ENCODE measurements at regions not wholly inside any gene's neighbourhood (a gene's known extent, or its start where the extent isn't known, plus 50 kb on each side); places are given as distances from the start of the nearest gene placed in this dataset.
"Not testable (repeated sequence)": the region's sequence is repeated elsewhere in the genome, so short reads cannot be mapped to it uniquely, and the experiment has no call there.

DNA sequence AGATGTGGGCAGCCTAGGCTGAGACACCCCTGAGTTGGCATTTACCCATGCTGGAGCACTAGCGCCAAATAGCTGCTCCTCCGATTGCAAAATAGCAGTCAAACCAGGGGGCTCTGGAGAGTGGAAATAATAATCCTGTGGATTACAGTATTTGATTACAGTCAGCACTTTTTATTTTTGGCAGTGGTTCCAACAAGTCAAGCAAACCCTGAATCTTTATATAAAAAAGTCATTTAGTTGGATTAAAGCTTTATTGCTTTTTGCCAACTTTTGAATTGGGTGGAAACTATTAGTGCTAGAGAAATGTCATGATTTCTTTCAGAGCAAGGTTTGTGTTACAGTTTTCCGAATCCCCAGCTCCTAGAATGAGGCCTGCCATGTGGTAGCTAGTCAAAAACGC is 99.3 kb upstream of the FAM20A start:
- no peak for DNase-seq

DNA sequence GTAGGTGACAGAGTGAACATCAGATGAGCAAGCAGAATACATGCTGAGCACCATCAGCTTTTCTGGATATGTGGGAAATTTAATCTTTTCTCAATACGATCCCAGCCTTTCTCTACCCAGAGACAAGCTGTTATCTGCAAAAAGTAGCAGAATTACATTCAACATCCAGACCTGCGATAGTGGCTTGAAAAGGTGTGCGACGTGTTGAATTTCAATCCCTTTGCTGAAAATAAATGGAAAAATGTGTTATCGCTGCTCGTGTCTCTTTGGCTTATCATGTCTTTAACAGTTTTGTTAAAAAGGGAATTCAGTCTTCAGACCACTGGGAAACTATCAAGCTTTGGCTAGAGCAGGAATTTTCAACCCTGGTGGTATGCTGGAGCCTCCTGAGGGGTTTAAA is 98.8 kb upstream of the FAM20A start:
- no peak for DNase-seq

DNA sequence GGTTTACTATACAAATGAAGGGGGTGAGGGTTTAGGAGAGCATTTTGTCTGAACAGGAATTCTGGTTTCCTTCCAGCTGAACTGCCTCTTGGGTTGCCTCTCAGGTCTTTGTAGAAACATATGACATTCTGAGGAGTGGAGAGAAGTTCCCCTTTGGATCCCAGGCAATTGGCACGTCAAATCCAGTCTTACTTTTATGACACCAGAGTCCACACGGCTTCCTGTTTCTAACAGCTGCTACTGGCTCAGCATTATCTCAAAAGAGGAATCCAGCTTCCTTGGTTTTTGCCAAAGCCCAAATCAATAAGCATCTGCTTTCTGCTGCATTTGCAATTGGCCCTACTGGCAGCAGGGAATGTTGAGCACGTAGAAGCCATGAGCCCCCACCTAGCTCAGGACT is 97.6 kb upstream of the FAM20A start:
- no peak for DNase-seq

DNA sequence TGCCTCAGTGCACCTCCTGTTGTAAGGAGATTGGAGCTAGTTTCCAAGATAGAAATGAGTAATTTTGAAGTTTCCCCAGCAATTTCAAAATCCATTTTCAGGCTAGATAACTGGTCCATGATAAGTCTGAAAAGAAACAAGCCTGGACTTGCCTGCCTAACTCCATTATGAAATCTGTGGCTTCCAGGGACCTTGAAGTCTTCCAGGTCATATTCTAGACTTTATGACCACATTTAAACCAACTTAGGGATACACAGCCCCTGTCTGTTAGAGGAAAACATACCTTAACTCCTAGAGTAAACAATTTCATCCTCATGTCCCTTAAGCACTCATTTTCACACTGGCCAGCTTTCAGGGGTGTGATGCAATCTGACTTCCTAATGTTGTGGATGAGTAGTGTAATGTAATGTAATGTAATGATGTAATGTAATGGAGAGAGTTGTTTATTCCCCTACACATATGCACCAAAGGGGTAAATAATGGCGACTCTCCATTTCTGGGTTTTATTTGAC is 96.7 kb upstream of the FAM20A start:
- no peak for DNase-seq

DNA sequence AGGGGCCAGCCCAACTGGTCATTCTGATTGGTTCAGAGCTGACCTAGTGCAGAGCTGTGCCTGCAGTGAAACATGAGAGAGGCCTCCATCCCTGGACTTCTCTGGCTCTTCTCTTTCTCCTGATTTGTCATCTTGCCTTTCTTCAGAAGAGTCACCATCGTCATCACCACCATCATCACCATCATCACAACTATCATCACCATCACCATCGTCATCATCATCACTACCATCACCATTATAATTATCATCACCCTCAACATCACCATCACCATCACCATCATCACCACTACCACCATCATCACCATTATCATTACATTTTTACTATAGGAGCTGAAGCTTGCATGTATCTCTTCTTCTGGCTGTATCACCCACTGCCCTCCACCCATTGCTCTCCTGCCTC is 94.5 kb upstream of the FAM20A start:
- no peak for DNase-seq

DNA sequence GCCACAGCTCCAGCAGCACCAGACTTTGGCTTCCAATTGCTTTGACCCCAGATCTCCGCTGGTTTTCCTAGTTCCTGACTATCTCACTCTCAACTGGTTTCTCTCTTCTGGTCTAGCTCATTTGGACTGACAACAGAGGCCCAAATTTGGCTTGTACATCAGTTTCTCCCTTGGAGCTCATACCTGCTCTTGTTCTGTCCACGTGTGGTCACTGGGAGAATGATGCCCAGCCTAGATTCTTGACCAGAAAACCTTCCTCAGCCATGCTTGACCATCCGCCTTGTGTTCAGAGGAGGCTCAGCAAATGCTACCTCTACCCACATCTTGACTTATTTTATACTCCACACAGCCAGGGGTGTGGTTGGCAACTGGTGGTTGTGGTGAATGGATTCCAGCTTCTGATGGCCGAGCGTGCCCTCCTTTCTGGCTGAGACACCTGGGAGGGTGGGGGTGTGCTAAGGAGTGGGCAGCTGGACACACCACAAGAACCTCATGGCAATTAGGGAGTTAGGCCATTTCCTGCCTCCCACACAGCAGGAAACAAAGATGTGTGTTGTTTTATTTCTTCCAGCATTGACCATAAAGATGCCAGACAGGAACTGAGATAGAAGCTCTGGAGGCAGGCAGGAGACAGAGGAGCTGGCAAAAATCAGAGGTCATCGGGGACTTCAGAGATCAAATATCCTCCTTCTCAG is 93.8 kb upstream of the FAM20A start:
- DNase-seq = no peak

DNA sequence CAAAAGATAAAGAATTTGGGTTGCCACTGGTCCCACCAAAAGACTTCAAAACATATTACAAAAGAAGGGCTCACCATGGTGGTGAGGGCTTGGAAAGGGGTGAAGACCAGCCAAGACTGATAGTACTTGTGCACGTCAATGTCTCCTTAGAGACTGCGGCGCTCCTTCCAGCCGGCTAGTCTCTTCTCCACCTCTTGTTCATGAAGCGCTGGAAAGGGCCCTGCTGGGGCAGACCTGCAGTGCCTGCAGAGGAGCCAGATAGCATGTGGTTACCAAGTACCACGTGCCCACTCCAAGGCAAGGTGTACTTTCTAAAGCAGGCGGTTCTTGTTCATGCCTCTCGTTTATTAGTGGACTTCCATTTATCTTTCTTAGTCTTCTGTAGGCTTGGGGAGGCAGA is 92.7 kb upstream of the FAM20A start:
- no peak for DNase-seq

DNA sequence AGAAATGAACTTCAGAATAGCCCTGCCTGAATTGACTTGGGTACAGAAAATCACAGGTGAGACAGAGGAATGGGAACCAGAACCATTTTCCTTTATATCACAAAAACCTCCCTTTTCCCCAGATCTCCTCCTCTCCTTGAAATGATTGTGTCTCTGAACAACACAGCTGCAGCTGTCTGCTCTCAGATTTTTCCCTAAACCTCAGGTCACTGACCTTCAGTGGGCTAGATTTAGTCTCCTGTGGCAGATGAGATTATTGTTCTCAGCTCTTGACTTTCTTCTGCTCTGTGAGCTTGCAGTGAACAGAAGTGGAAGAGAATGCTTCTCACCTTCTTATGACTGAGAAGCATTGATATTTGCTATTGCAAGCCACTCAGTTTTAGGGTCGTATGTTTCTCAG is 92.3 kb upstream of the FAM20A start:
- DNase-seq = no peak

DNA sequence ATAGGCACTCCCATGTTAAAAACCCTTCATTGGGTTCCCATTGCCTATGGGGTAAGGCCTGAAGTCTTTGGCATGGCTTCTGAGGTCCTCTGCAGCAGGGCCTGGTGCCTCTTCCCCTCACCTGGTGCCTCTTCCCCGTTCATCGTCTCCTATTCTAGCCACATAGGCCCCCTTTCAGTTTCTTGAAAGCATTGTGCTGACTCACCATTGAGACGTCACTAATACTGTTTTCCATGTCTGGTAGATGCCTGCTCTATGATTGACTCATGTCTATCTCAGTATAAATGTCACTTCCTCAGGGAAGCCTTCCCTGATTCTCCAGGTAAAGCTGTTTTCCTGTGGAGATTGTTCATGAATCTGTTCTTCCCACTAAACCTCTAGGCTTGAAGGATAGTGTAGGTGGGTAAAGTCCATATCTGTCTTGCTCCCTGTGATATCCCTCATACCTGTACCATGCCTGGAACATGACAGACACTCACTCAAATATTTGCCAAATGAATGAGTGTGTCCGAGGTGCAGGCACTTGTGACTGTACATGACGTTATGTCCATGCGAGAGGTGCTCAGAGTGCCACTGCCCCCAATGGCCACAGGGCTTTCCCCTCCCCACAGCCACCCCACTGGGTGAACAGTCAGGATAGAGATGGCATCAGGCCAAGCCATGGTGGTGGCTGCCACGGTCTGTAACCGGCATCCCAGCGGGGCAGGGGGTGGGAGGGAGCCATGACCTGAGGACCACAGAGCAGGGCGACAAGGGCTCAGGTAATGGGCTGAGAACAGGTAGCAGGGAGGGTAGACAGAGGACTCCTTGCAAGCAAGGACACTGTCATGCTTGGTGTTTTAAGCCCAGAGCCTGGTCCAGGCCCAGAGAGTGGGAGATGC is 85.2 kb upstream of the FAM20A start:
- no peak for DNase-seq

DNA sequence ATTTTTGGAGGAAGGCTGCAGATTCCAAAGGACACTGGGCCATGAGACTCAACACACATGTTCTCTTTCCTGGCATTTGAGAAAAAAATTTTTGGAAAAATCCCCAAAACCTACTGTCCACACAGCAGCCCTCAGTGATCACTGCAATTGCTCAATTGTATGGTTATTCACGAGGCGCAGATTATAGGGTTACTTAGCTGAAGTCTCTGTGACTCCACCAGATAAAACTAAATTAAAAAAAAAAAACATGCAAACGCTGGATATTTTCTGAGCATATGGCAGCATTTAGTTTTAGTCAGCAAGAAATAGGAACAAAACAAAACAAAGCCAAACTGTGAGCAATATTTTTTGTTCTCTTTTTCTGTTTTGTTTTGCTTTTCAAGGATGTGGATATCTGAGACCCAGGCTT is 83.8 kb upstream of the FAM20A start:
- no peak for DNase-seq

DNA sequence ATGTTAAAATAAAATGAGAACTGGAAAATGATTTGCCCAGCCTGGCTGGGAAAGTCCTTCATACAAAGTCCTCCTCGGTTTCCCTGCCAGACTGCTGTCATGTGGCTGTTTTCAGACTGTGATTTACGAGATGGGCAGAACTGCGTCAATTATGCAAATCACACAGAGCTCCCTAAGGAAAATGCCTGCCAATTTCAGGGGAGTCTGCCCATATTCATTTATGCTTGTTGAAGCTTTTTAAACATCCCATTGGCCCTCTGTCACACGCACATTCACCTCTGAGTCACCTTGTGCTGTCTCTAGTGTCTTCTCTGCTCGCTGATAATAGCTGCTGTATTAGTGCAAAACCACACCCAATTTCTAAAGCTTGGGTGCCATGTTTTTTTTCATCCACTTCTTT is 81.7 kb upstream of the FAM20A start:
- DNase-seq = no peak

DNA sequence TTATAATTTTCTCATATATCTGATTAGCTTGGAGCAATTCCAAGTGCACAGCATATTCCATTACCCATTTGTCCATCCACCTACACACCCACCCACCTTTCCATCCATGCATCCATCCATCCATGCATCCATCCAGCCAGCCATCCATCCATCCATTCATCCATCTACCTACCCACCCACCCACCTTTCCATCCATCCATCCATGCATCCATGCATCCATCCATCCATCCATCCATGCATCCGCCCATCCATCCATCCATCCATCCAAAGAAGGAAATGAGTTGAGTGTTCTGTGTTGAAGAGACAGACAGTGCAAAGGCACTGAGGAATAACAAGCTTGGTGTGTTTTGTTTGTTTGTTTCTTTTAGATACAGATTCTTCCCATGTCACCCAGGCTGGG is 78.7 kb upstream of the FAM20A start:
- no peak for DNase-seq

DNA sequence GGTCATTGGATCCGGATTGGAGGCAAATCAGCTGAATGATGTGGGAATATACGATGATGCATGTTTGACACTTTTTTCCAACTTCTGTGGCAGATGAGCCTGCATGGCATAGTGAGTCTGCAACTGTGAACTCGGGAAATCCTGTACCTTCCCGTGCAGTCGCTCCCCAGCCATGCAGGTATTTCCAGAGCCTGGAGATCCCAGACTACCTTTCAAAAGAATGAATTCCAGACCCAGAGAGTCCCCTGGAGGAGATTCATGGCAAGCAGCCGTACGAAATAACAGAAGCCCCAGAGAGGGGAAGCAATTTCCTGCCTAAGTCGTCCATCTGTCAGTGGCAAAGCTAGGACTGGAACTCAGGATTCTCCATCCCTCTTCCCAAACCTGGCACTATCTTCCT is 75.7 kb upstream of the FAM20A start:
- no peak for DNase-seq

DNA sequence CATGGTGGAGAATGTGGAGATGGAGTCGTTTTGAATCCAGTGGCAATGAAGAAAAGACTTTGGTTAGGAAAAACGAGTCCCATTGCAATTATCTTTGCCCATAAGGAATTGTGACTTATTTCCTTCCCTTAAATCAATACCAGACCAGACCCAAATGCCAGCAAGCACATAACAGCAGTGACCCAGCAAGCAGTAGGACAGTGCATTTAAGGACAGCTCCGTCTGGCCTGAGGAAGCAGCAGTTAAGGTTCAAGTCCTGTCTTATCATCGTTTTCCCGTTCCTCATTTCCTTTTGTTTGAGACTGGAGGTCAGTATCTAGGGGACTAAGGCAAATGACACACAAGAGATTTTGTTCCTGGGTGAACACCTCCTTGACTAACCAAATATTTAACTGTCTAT is 74.6 kb upstream of the FAM20A start:
- DNase-seq = no peak

DNA sequence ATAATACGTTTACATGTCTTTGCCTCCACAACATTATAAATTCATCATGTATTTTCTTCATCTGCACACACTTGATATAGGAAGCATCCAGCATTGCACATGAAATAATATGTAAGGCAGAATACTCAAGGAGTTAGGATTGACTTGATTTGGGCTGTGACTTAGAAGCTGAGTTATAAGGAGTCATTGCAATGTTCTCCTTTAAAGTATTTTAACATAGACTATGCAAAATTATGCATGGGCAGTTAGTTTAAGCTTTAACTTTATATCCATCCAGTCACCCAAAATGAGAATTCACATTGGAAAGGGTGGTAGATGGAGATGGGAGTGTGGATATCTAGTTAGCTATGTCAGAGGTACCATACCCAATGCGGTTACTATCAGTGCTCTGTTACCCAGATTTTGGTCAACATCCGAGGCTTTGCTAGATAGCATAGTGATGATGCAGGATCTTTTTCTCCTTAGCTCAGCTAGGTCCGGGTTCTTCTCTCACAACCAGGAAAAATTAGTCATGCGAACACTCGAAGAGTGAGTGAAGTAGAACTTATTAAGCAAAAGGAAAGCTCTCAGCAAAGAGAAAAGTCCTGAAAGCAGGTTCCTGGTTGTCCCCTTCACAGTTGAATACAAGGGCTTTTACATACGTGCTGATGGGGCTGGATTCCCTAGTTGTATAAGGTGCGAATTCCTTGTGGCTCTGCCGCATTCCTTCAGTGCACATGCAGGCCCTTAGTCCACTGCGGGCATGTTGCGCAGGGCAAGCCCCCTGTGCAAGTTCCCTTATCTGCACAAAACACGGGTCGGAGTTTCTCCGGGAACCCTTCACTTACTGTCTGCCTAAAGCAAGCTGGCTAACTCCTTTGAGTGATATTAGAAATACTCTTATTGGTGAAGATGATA is 73.1 kb upstream of the FAM20A start:
- no peak for DNase-seq

DNA sequence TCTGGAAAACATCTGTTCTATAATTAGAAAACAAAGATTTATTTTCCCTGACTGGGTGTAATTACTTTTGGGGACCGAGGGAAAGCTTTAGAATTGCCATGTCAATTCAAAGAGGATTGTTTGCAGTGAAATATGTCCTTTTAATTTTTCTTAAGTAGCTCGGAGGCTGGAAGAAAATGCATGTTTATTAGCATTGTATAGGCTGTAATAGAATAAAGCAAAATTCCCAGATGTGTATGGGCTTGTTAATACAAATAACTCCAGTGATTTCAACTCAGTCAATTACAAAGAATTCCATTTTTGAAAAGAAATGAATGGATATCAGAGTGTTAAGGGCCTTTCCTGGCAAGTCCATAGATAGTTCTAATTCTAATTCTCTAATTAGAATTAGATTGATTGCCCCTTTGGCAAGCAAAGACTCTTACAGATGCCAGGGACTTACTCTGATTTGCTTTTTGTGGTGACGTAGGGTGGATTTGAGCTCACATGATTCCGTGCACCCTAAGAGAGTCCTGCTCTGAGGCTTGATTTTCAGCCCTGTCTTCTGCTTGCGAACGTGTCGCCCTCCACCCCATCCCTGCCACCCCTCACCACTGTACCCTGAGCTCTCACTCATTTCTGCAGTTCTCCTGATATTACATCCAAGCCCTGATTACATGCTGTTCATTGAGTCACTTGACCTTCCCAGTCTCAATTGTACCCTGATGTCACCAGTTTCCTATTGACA is 70.0 kb upstream of the FAM20A start:
- DNase-seq = no peak

DNA sequence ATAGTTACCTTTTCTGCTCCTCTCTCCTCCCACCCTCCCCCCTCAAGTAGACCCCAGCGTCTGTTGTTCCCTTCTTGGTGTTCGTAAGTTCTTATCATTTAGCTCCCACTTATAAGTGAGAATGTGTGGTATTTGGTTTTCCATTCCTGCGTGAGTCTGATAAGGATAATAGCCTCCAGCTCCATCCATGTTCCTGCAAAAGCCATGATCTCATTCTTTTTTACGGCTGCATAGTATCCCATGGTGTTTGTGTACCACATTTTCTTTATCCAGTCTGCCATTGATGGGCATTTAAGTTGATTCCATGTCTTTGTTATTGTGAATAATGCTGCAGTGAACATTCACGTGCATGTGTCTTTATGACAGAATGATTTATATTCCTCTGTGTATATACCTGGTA is 65.3 kb upstream of the FAM20A start:
- DNase-seq = not testable (repeated sequence)

DNA sequence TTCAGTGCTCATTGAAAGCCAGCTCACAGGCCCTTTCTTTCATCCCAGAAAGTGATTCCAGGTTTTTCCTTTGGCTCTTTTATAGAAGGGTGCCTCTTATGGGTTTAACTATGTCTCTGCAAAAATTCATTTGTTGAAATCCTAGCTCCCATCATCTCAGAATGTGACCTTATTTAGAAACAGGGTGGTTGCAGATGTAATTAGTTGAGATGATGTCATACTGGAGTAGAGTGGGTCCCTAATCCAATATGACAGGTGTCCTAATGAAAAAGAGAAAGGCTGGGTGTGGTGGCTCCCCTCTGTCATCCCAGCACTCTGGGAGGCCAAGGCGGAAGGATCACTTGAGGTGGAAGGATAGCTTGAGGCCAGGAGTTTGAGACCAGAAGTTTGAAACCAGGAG is 64.2 kb upstream of the FAM20A start:
- no peak for DNase-seq

DNA sequence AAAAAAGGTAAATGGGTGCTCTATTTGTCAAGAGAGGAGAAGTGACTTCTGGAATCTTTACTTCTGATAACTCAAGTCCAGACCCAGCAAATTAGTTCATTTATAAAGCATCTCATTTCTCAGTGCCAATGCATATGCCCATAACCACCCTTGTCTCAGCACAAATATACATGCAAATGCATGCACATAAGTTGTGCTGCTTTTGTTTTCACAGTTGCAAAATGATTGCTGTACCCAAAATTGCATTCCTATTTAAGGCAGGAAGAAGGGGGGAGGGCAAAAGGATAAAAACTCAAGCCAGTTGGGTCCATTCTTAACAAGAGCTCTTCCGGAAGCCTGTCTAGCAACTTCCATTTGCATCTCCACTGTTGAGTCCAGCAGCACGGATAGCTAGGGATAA is 61.3 kb upstream of the FAM20A start:
- no peak for DNase-seq

DNA sequence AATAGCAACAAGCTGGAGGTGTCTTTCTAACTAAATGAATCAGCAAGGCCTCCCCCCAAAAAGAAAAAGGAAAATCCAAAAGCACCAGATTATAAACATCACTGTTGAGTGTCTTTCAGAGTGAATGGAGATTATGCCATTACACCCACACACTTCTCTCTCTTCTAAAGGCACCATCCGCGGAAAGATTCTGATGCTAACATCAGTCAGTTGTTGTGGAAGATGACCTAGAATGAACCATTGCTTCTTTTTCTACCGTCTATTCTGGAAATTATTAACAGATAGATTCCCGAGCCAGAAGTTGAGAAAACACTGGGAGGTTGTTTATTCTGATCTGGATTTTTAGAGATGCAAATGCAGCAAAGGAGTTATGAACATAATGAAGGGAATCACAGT is 60.9 kb upstream of the FAM20A start:
- no peak for DNase-seq

DNA sequence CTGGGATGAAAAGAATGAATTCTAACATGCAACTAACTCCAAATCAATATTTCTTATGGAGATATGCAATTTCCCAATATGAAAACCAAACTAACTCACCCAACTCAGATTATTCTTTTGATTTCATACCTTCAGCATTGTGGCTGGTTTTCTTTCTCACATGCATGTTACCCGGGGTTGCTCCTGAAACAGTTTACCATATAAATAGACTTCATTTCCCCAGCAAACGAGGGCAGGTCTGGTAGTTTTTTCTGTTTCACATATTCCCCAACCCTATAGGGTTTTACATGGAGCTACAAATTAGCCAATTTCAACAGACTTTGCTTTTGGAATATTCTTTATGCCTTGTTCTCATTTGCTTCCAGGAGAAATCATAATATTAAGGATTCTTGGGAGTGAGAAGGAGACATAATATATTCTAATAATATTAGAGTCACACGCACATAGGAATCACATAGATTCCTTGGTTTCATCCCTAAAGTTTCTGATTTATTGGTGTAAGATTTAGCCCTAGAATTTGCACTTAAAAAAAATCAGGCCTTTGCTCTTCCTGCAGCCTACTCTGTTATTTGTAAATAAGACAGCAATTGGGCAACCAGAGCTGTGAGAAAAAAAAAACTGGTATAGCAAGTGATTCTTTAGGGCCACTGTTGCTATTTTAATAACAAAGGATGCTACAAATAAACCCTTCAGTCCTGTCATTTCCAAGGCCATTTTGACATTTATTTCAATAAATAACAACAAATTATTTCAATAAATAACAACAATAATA is 60.3 kb upstream of the FAM20A start:
- no peak for DNase-seq

DNA sequence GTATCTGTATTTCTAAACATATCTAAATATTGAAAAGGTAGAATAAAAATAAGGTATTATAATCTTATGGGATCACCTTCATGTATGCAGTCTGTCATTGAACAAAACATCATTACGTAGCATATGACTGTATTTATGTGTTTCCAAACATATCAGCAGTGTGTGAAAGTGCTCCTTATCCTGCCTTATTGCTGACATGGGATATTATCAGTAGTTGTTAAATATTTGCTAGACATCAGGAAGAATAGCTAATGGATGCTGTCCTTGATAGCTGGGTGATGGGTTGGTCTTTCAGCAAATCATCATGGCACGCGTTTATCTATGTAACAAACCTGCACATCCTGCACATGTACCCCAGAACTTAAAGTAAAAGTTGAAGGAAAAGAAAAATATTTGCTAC is 59.1 kb upstream of the FAM20A start:
- DNase-seq = no peak

All from NCI-H187 (cell line).